CD14-positive monocyte (primary cell): ENCODE measurements at regions not wholly inside any gene's neighbourhood (a gene's known extent, or its start where the extent isn't known, plus 50 kb on each side); places are given as distances from the start of the nearest gene placed in this dataset.

Experiments
- DNase-seq, 3 donors: peaks; one replicate each; pipeline ENCODE4 v3.0.0-alpha.2; 2011 to 2022
- H2AFZ ChIP-seq: 2 replicates; pipeline ENCODE4 v1.6.0; 2012; ENCODE audit warnings: mild to moderate bottlenecking, low read depth, low read length, inconsistent platforms; ENCODE audit not compliant: insufficient read depth, poor library complexity, severe bottlenecking
- H3K27ac ChIP-seq, 2 donors: 1 replicate in 1 of 2; 2 replicates in 1 of 2; pipeline ENCODE4 v1.5.1; 2012 to 2013; ENCODE audit warnings: low read length in 2 of 2, control low read depth in 1 of 2, inconsistent platforms in 1 of 2, low read depth in 1 of 2, mild to moderate bottlenecking in 1 of 2
- H3K27me3 ChIP-seq, 2 donors: one replicate each; pipeline versions ENCODE4 v1.6.0 to v1.6.1; 2011 to 2013; ENCODE audit warnings: low read length in 2 of 2; ENCODE audit not compliant: control insufficient read depth in 2 of 2, insufficient read depth in 2 of 2
- H3K36me3 ChIP-seq, 2 donors: replicated peaks in 1 of 2; 1 replicate in 1 of 2; 2 replicates in 1 of 2; pipeline versions ENCODE4 v1.5.1 to v1.6.1; 2012 to 2013; ENCODE audit warnings: low read length in 2 of 2, control low read depth in 1 of 2, inconsistent platforms in 1 of 2, mild to moderate bottlenecking in 1 of 2; ENCODE audit not compliant: insufficient read depth in 2 of 2, control insufficient read depth in 1 of 2
- H3K4me1 ChIP-seq, 2 donors: 1 replicate in 1 of 2; 2 replicates in 1 of 2; pipeline versions ENCODE4 v1.5.1 to v1.6.1; 2012 to 2013; ENCODE audit warnings: low read length in 2 of 2, control low read depth in 1 of 2, inconsistent platforms in 1 of 2, mild to moderate bottlenecking in 1 of 2, moderate library complexity in 1 of 2; ENCODE audit not compliant: insufficient read depth in 2 of 2, control insufficient read depth in 1 of 2
- H3K4me2 ChIP-seq: replicated peaks from 2 replicates; pipeline ENCODE3; 2012; ENCODE audit warnings: low read length, moderate library complexity, mild to moderate bottlenecking; ENCODE audit not compliant: poor library complexity, severe bottlenecking; ENCODE audit errors: extremely low read depth
- H3K4me3 ChIP-seq, 3 experiments: fragments of 200-600 bp in 1 of 3; sonication (generic) in 1 of 3; replicated peaks in 1 of 3; 1 replicate in 2 of 3; 2 replicates in 1 of 3; pipeline ENCODE4 v1.5.1; 2011 to 2013; ENCODE audit warnings: low read length in 3 of 3, mild to moderate bottlenecking in 3 of 3, control low read depth in 2 of 3, low read depth in 2 of 3, inconsistent platforms in 1 of 3, moderate library complexity in 1 of 3
- H3K79me2 ChIP-seq: 2 replicates; pipeline ENCODE4 v1.6.0; 2012; ENCODE audit warnings: mild to moderate bottlenecking, control low read depth, inconsistent platforms, low read length, moderate library complexity; ENCODE audit not compliant: insufficient read depth
- H3K9ac ChIP-seq: 2 replicates; pipeline ENCODE4 v1.6.0; 2017; ENCODE audit warnings: low read length, mild to moderate bottlenecking; ENCODE audit not compliant: insufficient read depth, poor library complexity, severe bottlenecking
- H3K9me3 ChIP-seq, 2 donors: replicated peaks in 1 of 2; 1 replicate in 1 of 2; 2 replicates in 1 of 2; pipeline versions ENCODE4 v1.5.1 to v1.6.1; 2012 to 2013; ENCODE audit warnings: low read length in 2 of 2, control low read depth in 1 of 2; ENCODE audit not compliant: control insufficient read depth in 1 of 2, insufficient read depth in 1 of 2
- H4K20me1 ChIP-seq: 2 replicates; pipeline ENCODE4 v1.6.0; 2012; ENCODE audit warnings: mild to moderate bottlenecking, low read length, control low read depth, moderate library complexity; ENCODE audit not compliant: insufficient read depth
- H3K27ac Mint-ChIP-seq, 7 donors: one replicate each; pipeline ENCODE4 v1.8.0; 2020; ENCODE audit warnings: mild to moderate bottlenecking in 7 of 7, mixed read lengths in 7 of 7, moderate library complexity in 6 of 7, inconsistent platforms in 2 of 7
- H3K27me3 Mint-ChIP-seq, 3 donors: one replicate each; pipeline ENCODE4 v1.8.0; 2021 to 2022; ENCODE audit warnings: low read depth in 3 of 3, mild to moderate bottlenecking in 3 of 3, mixed read lengths in 3 of 3, moderate library complexity in 3 of 3, inconsistent platforms in 1 of 3
- H3K36me3 Mint-ChIP-seq, 2 donors: one replicate each; pipeline ENCODE4 v1.8.0; 2020; ENCODE audit warnings: mixed read lengths in 2 of 2, inconsistent platforms in 1 of 2, mild to moderate bottlenecking in 1 of 2
- H3K4me1 Mint-ChIP-seq: one replicate; pipeline ENCODE4 v1.8.0; 2020; ENCODE audit warnings: mild to moderate bottlenecking, mixed read lengths
- H3K4me3 Mint-ChIP-seq, 2 donors: one replicate each; pipeline ENCODE4 v1.8.0; 2020; ENCODE audit warnings: mild to moderate bottlenecking in 2 of 2, mixed read lengths in 2 of 2, moderate library complexity in 1 of 2
- H3K9me3 Mint-ChIP-seq, 7 donors: one replicate each; pipeline ENCODE4 v1.8.0; 2020 to 2022; ENCODE audit warnings: mixed read lengths in 7 of 7, mild to moderate bottlenecking in 6 of 7, moderate library complexity in 6 of 7, inconsistent platforms in 2 of 7
- WGBS: methylation state at CpG from one replicate; pipeline ENCODE4 v1.1.5; 2013; ENCODE audit warnings: missing lambda C conversion rate; ENCODE audit not compliant: insufficient coverage; 5-methylcytosine and 5-hydroxymethylcytosine counted together
- intact Hi-C, 2 donors: fragments of 100-400 bp; cut with micrococcal nuclease; formaldehyde crosslinking; loops; one replicate each; pipeline versions ENCODE4 v1.15.0 to v1.15.1; 2023
- TF ChIP-seq, protein P1 (sequence below): fragments of 200-600 bp; IDR thresholded peaks from one replicate; pipeline ENCODE4 v1.8.0; 2022; ENCODE audit warnings: antibody characterized with exemption, mild to moderate bottlenecking

DNA sequence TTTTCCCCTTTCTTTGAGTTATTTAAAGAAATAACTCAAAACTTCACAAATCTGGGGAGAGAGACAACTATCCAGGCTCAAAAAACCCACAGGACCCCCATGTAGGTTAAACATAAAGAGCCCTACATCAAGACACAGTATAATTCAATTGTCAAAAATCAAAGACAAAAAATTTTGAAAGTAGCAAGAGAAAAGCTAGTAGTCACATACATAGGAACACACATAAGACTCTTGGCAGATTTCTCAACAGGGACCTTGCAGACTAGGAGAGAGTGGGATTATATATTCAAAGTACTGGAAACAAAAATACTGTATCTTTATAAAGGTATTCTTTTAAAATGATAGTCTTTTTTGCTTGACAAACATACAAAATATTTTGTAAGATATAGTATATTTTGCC is 296.9 kb downstream of the OSTF1 start:
- no peak overlapping the region for H3K4me3 ChIP-seq
- Mint-ChIP-seq H3K9me3 (peaks cover 0 to 9% (median 6%) of the 10 kb centered on the region in 7 donors), H3K36me3 (no peaks in the 10 kb centered on the region), H3K27me3 (peaks cover 0 to 1% (median 0%) of the 10 kb centered on the region in 3 donors), H3K27ac (no peak overlapping the region), H3K4me1 (no peaks in the 10 kb centered on the region), H3K4me3 (no peak overlapping the region)
- TF ChIP-seq, protein P1, sequence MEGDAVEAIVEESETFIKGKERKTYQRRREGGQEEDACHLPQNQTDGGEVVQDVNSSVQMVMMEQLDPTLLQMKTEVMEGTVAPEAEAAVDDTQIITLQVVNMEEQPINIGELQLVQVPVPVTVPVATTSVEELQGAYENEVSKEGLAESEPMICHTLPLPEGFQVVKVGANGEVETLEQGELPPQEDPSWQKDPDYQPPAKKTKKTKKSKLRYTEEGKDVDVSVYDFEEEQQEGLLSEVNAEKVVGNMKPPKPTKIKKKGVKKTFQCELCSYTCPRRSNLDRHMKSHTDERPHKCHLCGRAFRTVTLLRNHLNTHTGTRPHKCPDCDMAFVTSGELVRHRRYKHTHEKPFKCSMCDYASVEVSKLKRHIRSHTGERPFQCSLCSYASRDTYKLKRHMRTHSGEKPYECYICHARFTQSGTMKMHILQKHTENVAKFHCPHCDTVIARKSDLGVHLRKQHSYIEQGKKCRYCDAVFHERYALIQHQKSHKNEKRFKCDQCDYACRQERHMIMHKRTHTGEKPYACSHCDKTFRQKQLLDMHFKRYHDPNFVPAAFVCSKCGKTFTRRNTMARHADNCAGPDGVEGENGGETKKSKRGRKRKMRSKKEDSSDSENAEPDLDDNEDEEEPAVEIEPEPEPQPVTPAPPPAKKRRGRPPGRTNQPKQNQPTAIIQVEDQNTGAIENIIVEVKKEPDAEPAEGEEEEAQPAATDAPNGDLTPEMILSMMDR, result no peak
- peaks cover 0 to 10% of the 10 kb centered on the region in 2 donors for H3K9me3 ChIP-seq
- H3K27me3 ChIP-seq, result no peaks in the 10 kb centered on the region
- DNase-seq, result no peak
- no peaks in the 10 kb centered on the region for H3K79me2 ChIP-seq
- no peaks in the 10 kb centered on the region for H3K36me3 ChIP-seq
- no peak overlapping the region for H3K4me2 ChIP-seq
- H2AFZ ChIP-seq, result no peak overlapping the region
- H4K20me1 ChIP-seq, result no peaks in the 10 kb centered on the region
- H3K9ac ChIP-seq, result no peak overlapping the region
- no peak overlapping the region for H3K27ac ChIP-seq
- H3K4me1 ChIP-seq, result no peaks in the 10 kb centered on the region
- intact Hi-C loops, result no loop called here

DNA sequence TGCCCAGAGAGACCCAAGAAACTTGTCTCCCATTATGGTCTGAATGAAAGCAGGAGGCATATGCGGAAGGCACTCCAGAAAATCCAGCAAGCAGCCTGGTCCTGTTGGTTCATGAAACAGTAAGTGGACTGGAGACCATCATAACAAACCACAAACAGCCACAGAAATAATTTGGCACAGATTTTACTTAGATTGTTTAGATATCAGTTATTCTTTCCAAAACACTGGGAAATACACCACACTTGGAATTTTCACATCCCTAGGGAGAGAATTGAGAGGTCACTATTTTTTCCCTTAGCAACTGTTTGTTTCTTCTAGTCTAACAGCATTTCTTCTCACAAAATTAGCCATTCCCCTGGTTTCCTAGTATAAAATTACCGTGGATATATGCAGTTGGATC is 300.8 kb downstream of the OSTF1 start:
- DNase-seq, result no peak
- H3K36me3 Mint-ChIP-seq, result no peaks in the 10 kb centered on the region
- Histone ChIP-seq H3K9ac (no peak overlapping the region), H3K27ac (no peak overlapping the region), H3K4me2 (no peak overlapping the region), H3K27me3 (no peaks in the 10 kb centered on the region), H3K79me2 (no peaks in the 10 kb centered on the region), H3K9me3 (peaks cover 0 to 10% of the 10 kb centered on the region in 2 donors), H3K4me3 (no peak overlapping the region), H2AFZ (no peak overlapping the region), H3K36me3 (no peaks in the 10 kb centered on the region), H3K4me1 (no peaks in the 10 kb centered on the region), H4K20me1 (no peaks in the 10 kb centered on the region)
- H3K4me1 Mint-ChIP-seq, result no peaks in the 10 kb centered on the region
- TF ChIP-seq, protein P1, result no peak
- WGBS, result no CpG with 5 or more reads among the region's 2 CpGs
- no peak overlapping the region for H3K4me3 Mint-ChIP-seq
- H3K27ac Mint-ChIP-seq, result no peak overlapping the region
- peaks cover 0 to 9% (median 6%) of the 10 kb centered on the region in 7 donors for H3K9me3 Mint-ChIP-seq
- intact Hi-C loops, result no loop called here
- peaks cover 0 to 1% (median 0%) of the 10 kb centered on the region in 3 donors for H3K27me3 Mint-ChIP-seq
